PC-9 (cell line): ENCODE measurements at regions not wholly inside any gene's neighbourhood (a gene's known extent, or its start where the extent isn't known, plus 50 kb on each side); places are given as distances from the start of the nearest gene placed in this dataset.
"Not testable (repeated sequence)": the region's sequence is repeated elsewhere in the genome, so short reads cannot be mapped to it uniquely, and the experiment has no call there.

ENCODE experiments used
- BruUV-seq: library from RNA; stranded (reverse); fragments of 400-500 nt; replicated peaks from 2 replicates; lab custom pipeline; 2021; lab: Mats Ljungman, UMichigan
- CTCF ChIA-PET: fragments of 300-600 bp; sonication (Branson Sonifier 250); formaldehyde crosslinking; loops from one replicate; lab custom pipeline; 2022; ENCODE audit warnings: antibody characterized with exemption; lab: Charles Lee
- POLR2A ChIA-PET: fragments of 300-600 bp; sonication (Branson Sonifier 250); formaldehyde crosslinking; loops from one replicate; lab custom pipeline; 2022; ENCODE audit warnings: antibody characterized with exemption; ENCODE audit not compliant: unreplicated experiment; lab: Charles Lee
- DNase-seq, 2 experiments: peaks; one replicate each; pipeline versions ENCODE4 v3.0.0 to v3.0.0-alpha.2; 2015 to 2022; ENCODE audit warnings: mixed read lengths in 1 of 2
- H2AFZ ChIP-seq: fragments of 200-600 bp; sonication (generic); 2 replicates; pipeline ENCODE4 v1.8.1; 2017; ENCODE audit warnings: antibody characterized with exemption
- H3F3A ChIP-seq: fragments of 200-600 bp; sonication (generic); 2 replicates; pipeline ENCODE4 v1.8.1; 2017; ENCODE audit warnings: antibody characterized with exemption, mild to moderate bottlenecking, low read depth; ENCODE audit not compliant: insufficient read depth
- H3K27ac ChIP-seq: fragments of 200-600 bp; sonication (generic); 2 replicates; pipeline ENCODE4 v1.6.1; 2016; ENCODE audit warnings: mixed run types
- H3K27me3 ChIP-seq: fragments of 200-600 bp; sonication (generic); 2 replicates; pipeline ENCODE4 v1.6.1; 2016; ENCODE audit warnings: low read depth, mixed run types; ENCODE audit not compliant: insufficient read depth
- H3K36me3 ChIP-seq: fragments of 200-600 bp; sonication (generic); 2 replicates; pipeline ENCODE4 v1.6.1; 2016; ENCODE audit warnings: low read depth, mixed run types
- H3K4me1 ChIP-seq: fragments of 200-600 bp; sonication (generic); replicated peaks from 2 replicates; pipeline ENCODE4 v1.6.1; 2016; ENCODE audit warnings: mixed run types; ENCODE audit not compliant: insufficient read depth
- H3K4me2 ChIP-seq: fragments of 200-600 bp; sonication (generic); 2 replicates; pipeline ENCODE4 v1.6.1; 2017; ENCODE audit warnings: mixed run types
- H3K4me3 ChIP-seq: fragments of 200-600 bp; sonication (generic); 2 replicates; pipeline ENCODE4 v1.6.1; 2016; ENCODE audit warnings: mixed run types
- H3K79me2 ChIP-seq: fragments of 200-600 bp; sonication (generic); 2 replicates; pipeline ENCODE4 v1.6.1; 2017; ENCODE audit warnings: low read depth, mixed run types
- H3K9me2 ChIP-seq: fragments of 200-600 bp; sonication (generic); 2 replicates; pipeline ENCODE4 v1.8.1; 2017; ENCODE audit warnings: mild to moderate bottlenecking; ENCODE audit not compliant: insufficient read depth
- H3K9me3 ChIP-seq: fragments of 200-600 bp; sonication (generic); 2 replicates; pipeline ENCODE4 v1.8.1; 2016; ENCODE audit warnings: low read depth; ENCODE audit not compliant: insufficient read depth
- H4K20me1 ChIP-seq: fragments of 200-600 bp; sonication (generic); 2 replicates; pipeline ENCODE4 v1.8.1; 2017; ENCODE audit not compliant: insufficient read depth
- EZH2 ChIP-seq: fragments of 200-600 bp; sonication (generic); IDR thresholded peaks from 2 replicates; pipeline ENCODE4 v1.8.0; 2017; ENCODE audit warnings: antibody characterized with exemption, low read depth
- intact Hi-C: fragments of 100-400 bp; cut with micrococcal nuclease; formaldehyde crosslinking; loops from one replicate; pipeline ENCODE4 v1.10.0; 2022; ENCODE audit not compliant: unreplicated experiment
- TF ChIP-seq, protein P1 (sequence below): fragments of 200-600 bp; sonication (generic); conservative IDR thresholded peaks from 2 replicates; pipeline ENCODE4 v1.6.1; 2017; ENCODE audit warnings: mixed run types, antibody characterized with exemption, mild to moderate bottlenecking, moderate library complexity

- Histone ChIP-seq H3K9me3 (no peaks in the 10 kb centered on the region), H3K4me2 (no peak overlapping the region), H3K27me3 (no peaks in the 10 kb centered on the region), H4K20me1 (no peaks in the 10 kb centered on the region), H3K27ac (no peak overlapping the region), H3K4me3 (no peak overlapping the region), H3K9me2 (no peaks in the 10 kb centered on the region; the same call in 1 of the 2 replicates), H3F3A (no peaks in the 10 kb centered on the region), H3K36me3 (no peaks in the 10 kb centered on the region), H3K4me1 (no peaks in the 10 kb centered on the region), H3K79me2 (no peaks in the 10 kb centered on the region), H2AFZ (no peak overlapping the region)
- intact Hi-C loops, result loop anchor here (10.0 kb wide), 1 partner anchor 315 kb away; no protein-coding TSS in a partner anchor
- CTCF ChIA-PET, result no interaction called here
- TF ChIP-seq, protein P1, sequence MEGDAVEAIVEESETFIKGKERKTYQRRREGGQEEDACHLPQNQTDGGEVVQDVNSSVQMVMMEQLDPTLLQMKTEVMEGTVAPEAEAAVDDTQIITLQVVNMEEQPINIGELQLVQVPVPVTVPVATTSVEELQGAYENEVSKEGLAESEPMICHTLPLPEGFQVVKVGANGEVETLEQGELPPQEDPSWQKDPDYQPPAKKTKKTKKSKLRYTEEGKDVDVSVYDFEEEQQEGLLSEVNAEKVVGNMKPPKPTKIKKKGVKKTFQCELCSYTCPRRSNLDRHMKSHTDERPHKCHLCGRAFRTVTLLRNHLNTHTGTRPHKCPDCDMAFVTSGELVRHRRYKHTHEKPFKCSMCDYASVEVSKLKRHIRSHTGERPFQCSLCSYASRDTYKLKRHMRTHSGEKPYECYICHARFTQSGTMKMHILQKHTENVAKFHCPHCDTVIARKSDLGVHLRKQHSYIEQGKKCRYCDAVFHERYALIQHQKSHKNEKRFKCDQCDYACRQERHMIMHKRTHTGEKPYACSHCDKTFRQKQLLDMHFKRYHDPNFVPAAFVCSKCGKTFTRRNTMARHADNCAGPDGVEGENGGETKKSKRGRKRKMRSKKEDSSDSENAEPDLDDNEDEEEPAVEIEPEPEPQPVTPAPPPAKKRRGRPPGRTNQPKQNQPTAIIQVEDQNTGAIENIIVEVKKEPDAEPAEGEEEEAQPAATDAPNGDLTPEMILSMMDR, result no peak
- TF ChIP-seq EZH2, result no peak
- no peak for DNase-seq
- POLR2A ChIA-PET, result no interaction called here
- BruUV-seq, result no TSS peak
Observed at GRCh38 chr1:87989346-87989745, 660.7 kb downstream of the LMO4 start.

GRCh38 chr1:87992536-87992935 lies 663.9 kb downstream of the LMO4 start:
- not testable (repeated sequence) for H3K4me1 ChIP-seq, BruUV-seq

GRCh38 chr1:87993051-87993450 lies 664.4 kb downstream of the LMO4 start:
- no peak overlapping the region for H2AFZ ChIP-seq
- H3K27ac ChIP-seq, result no peak overlapping the region
- no peaks in the 10 kb centered on the region for H3K79me2 ChIP-seq
- ChIA-PET CTCF (no interaction called here), POLR2A (no interaction called here)
- H3K27me3 ChIP-seq, result no peaks in the 10 kb centered on the region
- no peak for DNase-seq
- no peak overlapping the region for H3K4me3 ChIP-seq
- H3F3A ChIP-seq, result no peaks in the 10 kb centered on the region
- H3K4me1 ChIP-seq, result no peaks in the 10 kb centered on the region
- no peaks in the 10 kb centered on the region for H4K20me1 ChIP-seq
- H3K9me3 ChIP-seq, result no peaks in the 10 kb centered on the region
- no peaks in the 10 kb centered on the region for H3K36me3 ChIP-seq
- intact Hi-C loops, result no loop called here
- H3K9me2 ChIP-seq, result no peaks in the 10 kb centered on the region; the same call in 1 of the 2 replicates
- no peak overlapping the region for H3K4me2 ChIP-seq
- no peak for TF ChIP-seq EZH2
- TF ChIP-seq, protein P1, result no peak
- BruUV-seq, result no TSS peak

More at GRCh38 chr1:87992536-87992935, 663.9 kb downstream of the LMO4 start:
- H3K4me2 ChIP-seq, DNase-seq, H3F3A ChIP-seq, H3K4me3 ChIP-seq, intact Hi-C loops, H3K27ac ChIP-seq, H3K9me3 ChIP-seq, H3K79me2 ChIP-seq, H3K27me3 ChIP-seq, POLR2A ChIA-PET, CTCF ChIA-PET, H2AFZ ChIP-seq, H3K36me3 ChIP-seq, H4K20me1 ChIP-seq, H3K9me2 ChIP-seq: not testable (repeated sequence)

- POLR2A ChIA-PET, result no interaction called here
- Histone ChIP-seq H3F3A (no peaks in the 10 kb centered on the region), H3K36me3 (no peaks in the 10 kb centered on the region), H4K20me1 (no peaks in the 10 kb centered on the region), H2AFZ (no peak overlapping the region), H3K4me2 (no peak overlapping the region), H3K27ac (no peak overlapping the region), H3K4me3 (no peak overlapping the region), H3K9me3 (no peaks in the 10 kb centered on the region), H3K9me2 (no peaks in the 10 kb centered on the region), H3K4me1 (peaks cover 16% of the 10 kb centered on the region), H3K27me3 (no peaks in the 10 kb centered on the region), H3K79me2 (no peaks in the 10 kb centered on the region)
- BruUV-seq, result no TSS peak
- CTCF ChIA-PET, result no interaction called here
- DNase-seq, result no peak
- intact Hi-C loops, result no loop called here
- TF ChIP-seq EZH2, result no peak
- TF ChIP-seq, protein P1, result no peak
Observed at GRCh38 chr1:87999852-88000251, 671.2 kb downstream of the LMO4 start.
